GM18867 (cell line): ENCODE measurements at regions not wholly inside any gene's neighbourhood (a gene's known extent, or its start where the extent isn't known, plus 50 kb on each side); places are given as distances from the start of the nearest gene placed in this dataset.
"Not testable (repeated sequence)": the region's sequence is repeated elsewhere in the genome, so short reads cannot be mapped to it uniquely, and the experiment has no call there.

ENCODE experiments used
- ATAC-seq: cut with Tn5 transposase; IDR thresholded peaks from one replicate; pipeline ENCODE4 v1.9.1; 2021; ENCODE audit warnings: mild to moderate bottlenecking, moderate library complexity; ENCODE audit not compliant: unreplicated experiment

DNA sequence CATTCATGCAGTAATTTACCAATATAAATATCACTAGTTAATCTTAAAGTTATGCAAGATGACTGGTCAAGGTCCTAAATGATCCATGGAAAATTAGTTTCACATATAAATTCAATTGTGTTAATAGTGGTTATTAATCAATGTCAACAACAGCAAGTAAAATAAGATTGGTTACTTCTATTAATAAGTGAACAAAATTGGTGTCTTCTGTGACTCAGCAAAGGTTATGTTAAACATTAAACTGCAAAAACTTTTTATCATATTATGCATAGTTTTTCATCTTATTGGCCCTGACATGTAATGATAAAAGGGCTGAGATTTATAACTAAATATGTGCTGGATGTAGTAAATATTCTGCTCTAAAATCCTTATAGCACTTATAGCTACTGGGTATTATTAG lies 359.0 kb upstream of the UBE2E3 start:
- ATAC-seq, result no peak

DNA sequence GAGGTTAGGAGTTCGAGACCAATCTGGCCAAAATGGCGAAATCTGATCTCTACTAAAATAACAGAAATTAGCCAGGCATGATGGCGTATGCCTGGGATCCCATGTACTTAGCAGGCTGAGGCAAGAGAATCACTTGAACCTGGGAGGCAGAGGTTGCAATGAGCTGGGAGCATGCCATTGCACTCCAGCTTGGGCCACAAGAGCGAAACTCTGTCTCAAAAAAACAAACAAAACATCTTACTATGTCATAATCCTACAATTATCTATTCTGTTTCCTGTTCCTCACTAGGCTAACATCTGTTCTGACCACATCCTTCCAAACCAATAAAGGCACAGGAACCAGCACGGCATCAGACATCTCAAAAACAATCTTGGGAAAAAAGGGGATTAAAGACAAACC lies 361.8 kb upstream of the UBE2E3 start:
- no peak for ATAC-seq

DNA sequence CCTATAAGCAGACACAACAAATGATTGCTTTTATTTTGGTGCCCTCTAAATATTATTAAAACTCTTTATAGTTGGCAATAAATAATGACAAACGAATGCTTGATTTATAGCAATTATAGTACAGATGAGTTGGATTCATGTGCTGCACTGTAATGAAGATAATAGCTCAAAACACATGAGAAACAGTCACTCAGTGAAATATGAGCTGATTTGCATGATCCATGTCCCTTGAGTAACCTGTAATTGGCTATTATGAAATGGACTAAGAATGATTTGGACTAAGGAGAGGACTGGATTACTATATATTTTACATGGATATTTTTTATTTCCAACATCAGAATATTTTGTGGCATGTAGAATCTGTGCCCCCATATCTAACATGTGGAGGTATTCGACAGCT lies 365.6 kb upstream of the UBE2E3 start:
- ATAC-seq, result no peak

DNA sequence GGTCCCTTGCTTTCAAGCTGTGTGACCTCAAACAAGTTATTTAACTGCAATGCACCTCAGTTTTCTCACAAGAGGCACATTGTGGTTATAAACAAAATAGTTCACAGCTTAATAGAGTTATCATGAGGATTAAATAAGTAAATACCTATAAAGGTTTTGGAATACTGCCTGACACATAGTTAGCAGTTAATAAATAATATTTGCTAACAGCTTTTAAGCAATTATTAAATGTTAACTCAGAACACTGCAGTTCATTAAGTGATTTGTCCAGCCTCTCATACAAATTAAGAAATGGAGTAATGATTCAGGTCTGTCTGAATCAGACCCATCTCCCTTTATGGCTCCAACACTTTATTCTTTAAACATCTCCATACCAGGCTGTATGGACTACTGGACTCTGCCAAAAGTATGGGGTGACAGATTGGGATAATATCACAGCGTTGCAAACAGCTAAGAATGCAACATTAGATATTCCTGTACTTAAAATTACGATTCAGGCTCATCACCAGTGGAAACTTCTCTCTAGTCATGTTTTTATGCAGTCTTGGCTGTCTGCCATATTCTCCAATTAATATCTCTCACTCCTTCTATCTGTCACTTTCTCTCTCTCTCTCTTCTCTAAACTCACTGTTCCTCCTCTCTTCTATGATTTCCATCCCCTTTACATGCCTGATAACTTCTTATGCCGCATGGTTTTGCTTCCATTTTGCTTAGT lies 370.6 kb upstream of the UBE2E3 start:
- no peak for ATAC-seq

DNA sequence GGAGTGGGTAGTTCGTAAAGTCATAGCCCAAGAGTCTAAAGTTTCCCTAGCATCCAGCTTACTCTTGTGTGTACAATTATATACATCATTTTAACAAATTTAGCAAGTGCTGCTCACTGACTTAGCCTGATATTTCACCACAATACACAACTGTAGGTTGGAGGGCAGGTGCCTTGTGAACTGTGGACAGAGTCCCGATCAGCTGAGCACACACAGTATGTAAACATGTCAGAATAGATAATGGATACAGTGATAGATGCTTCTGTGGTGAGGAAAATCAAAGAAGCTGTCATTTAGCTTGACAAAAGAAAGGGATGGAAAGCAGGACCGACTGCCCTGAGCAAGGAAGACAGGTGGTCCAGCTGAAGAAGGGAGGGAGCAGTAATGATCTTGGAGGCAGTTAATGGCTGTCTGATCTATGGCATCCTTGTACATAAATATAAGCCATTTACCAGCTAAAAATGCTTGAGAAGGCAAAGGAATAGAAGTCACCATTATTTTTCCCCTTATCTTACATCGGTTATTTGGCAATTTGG lies 372.8 kb upstream of the UBE2E3 start:
- no peak for ATAC-seq

DNA sequence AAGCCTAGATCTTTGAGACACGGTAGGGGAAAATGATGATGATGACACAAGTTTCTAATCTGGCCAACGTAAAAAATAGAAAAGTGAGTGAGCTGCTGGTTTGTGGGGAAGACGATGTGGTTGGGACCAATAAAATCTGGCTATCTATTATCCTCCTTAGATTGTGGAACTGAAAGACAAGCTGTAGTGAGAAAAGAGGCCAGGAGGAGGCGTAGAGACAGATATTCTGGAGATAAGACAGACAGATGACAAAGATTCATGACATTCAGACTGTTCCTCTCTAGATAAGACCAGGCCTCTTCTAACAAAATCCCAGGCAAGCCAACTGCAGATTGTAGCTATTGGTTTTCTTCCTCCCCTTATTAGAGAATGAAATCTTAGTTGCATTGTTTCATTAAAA lies 376.3 kb upstream of the UBE2E3 start:
- ATAC-seq, result peak; percentile 89

DNA sequence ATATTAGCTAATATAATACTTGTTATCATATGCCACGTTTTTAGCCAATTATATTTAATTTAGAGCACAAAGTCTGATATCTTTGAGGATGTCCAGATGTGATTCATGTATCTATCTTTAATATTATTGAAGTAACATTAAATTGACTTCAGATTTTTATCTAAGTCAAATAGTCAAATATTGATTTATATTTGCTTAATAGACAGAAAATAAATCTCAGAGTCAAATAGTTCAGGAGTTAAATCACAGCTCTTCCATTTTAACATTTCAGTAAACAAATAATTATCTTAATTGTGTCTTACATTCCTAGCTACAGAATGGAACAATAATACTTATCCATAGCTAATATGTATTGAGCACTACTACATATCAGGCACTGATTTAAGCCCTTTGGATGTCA lies 379.4 kb upstream of the UBE2E3 start:
- no peak for ATAC-seq

DNA sequence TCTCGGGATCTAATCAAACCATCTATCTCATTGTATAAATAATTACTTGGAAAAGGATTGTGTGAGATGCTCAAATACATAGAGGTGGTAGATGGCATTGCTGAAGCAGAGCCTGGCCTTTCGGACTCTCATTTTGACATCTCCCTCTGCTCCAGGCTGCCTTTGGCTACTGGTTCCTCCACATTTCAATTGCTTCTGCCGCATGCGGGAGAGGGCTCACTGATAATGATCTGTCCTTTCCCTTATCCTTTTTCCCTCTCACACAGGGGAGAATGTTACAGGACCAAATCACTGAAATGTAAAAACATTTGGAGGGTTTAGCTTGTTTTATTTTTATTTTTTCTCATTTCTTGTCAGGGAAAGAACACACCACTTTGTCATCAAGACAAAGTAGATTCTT lies 380.6 kb upstream of the UBE2E3 start:
- ATAC-seq, result no peak

DNA sequence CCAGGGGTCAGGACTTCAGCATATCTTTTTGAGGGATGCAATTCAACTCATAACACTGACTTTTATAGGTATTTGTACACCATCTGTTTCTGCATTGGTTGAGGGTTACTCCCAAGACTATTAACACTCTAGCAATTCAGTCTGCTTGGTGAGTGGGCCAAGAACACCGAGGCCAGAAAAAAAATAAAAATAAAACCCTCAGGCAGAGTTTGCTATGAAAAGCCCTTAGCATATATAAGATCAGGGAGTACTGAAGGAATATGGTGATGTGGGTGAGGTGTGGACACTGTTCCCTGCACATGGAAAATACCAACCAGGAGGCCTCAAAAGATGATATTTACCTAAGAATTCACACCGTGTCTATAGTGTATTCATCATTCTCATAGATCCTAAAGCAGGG lies 383.2 kb upstream of the UBE2E3 start:
- no peak for ATAC-seq

DNA sequence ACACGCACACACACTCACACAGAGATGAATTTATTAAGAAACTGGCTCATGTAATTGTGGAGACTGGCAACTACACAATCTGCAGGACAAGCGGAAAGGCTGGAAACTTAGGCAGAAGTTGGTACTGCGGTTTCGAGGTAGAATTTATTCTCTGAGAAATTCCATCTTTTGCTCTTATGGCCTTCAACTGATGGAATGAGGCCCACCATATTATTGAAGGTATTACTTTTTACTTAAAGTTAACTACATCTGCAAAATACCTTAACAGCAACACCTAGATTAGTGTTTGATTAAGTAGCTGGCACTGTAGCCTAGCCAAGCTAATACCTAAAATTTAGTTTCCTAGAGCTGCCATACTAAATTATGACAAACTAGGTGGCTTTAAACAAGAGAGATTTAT lies 384.0 kb upstream of the UBE2E3 start:
- ATAC-seq, result no peak

DNA sequence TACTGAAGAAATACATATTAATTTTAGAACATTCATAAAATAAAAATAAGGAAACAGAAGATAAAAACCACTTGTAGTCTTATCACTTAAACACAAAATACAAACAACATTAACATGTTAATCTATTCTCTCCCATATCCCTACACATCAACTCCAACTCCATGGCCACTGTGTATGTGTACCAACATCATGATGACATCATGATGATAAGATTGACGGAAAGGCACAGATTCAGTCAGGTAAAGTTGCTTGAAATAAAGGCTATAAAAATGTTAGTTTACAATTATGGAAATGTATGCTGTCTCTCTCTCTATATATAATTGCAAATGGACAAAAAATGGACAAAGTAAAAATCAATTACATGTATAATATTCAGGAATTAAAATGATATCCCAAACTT lies 388.5 kb upstream of the UBE2E3 start:
- ATAC-seq, result no peak

DNA sequence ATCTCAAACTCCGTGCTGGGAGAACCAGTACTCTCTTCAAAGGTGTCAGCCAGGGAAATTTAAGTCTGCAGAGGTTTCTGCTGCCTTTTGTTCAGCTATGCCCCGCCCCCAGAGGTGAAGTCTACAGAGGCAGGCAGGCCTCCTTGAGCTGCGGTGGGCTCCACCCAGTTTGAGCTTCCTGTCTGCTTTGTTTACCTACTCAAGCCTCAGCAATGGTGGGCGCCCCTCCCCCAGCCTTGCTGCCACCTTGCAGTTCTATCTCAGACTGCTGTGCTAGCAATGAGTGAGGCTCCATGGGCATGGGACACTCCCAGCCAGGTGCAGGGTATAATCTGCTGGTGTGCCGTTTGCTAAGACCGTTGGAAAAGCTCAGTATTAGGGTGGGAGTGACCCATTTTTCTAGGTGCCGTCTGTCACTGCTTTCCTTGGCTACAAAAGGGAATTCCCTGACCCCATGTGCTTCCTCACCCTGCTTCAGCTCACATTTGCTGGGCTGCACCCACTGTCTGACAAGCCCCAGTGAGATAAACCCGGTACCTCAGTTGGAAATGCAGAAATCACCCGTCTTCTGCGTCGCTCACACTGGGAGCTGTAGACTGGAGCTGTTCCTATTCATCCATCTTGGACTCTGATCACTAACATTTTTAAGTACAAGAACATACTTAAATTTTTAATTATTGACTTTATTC lies 389.2 kb upstream of the UBE2E3 start:
- not testable (repeated sequence) for ATAC-seq

DNA sequence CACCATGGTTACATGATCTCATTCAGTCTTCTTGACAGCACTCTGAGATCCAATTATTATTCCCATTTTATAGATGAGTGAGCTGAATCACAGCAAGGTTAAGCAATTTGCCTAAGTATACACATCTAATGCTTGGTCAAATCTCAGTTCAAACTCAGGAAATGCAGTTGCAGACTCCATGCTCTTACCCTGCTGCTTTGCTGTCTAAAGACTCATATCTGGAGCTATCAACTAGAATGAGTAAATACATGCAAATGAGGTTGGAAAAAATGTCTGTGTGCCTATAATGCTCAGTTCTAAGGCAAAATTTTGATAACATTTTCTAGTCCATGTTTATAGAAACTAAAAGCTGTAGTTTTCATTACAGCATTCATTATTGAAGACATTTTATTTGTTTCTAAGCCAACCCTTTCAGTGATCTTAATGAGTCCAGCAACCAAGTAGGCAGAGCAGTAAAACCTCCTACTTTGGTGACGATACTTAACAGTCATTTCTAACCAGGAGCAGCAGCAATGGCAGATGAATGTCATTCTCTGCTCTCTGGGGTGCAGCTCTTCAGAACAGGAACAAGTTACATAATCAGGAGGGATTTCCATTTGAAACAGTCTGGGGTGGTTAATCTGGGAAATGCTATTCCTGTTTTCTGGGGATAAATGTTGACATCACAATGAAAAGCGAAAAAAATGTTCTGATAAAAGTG lies 396.8 kb upstream of the UBE2E3 start:
- no peak for ATAC-seq

DNA sequence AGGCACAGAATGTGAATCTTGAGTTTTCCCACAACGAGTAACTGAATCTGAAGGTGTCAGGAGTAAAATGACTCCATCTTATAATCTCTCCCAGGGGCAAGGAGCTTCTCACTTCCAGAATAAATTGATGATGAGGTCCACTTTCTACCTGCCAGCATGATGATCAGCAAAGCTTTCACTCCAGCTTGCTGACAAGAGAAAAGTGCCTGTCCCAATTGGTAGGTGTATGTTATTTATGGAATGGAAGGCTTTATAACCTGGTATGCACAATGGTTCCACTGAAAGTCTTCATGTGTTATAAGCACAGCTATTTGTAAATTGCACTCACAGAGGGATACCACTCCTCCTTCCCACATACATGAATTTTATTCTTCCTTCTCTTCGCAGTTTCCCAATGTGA lies 401.0 kb upstream of the UBE2E3 start:
- no peak for ATAC-seq

DNA sequence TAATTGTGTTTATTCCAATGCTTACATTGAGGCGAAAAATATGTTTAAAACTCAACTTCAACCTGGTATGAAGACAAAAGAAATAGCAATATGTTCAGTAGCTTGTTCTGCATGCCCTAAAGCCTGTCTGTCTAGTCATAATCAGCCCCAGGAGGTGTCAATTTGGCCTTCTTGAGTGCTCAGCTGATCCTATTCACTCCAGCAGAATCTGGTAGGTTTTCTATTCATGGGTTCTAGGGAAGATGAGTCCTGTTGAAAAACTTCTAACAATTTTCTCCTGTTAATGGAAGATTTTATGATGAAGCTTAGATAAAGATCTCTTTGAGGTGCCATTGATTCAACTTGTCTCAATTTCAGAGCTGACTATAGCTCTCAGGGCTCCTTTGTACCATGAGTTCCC lies 402.0 kb upstream of the UBE2E3 start:
- ATAC-seq, result no peak

DNA sequence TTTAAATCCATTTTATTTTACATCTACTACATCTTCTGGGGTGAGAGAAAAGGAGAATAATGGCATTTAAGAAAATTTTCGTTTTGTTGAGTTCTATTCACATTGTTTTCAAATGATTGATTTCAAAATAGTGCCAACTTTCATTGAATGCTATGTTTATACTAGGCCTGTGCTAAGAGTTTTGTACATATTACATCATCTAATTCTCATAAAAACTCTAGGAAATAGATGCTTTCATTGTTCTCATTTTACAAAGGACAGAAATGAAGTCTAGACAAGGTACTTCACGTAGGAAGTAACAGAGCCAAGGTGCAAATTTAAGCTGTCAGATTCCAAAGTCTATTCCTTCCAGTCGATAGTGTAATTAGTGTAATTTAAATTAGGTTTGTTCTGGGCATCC lies 402.8 kb upstream of the UBE2E3 start:
- no peak for ATAC-seq

DNA sequence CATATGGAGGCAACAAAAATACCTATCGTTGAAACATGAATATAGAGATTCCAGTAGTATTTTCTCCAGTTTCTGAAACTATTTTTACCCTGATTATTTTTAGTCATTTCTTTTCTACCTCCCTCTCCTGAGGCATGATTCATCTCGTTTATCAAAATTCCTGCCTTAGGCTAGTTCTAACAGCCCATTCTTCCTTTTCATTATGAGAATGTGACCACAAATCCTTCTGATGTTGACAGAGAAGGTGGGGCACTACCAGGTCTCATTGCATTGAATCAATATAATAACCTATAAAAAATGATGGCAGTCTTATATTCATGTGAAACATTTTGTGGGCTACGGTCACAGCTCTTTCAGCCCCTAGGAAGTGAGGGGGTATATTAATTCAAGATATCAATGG lies 406.5 kb upstream of the UBE2E3 start:
- ATAC-seq, result no peak

DNA sequence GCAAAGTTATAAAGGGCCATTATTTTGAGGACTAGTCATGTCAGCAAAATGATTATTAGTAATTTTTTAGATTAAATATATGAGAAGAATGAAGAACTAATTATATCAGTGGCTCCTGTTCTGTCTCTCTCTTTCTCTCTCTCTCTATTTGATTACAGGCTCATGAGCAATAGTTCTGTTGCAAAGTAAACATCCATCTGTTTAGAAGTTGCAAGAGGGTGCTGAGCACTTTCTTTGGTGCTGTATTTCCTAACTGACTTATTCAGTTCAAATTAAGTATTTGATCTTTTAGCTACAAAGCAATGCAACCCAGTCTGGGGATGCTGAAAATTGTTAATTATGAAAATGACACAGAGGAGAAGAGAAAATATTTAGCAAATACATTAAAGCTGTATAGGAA lies 408.1 kb upstream of the UBE2E3 start:
- ATAC-seq, result no peak

DNA sequence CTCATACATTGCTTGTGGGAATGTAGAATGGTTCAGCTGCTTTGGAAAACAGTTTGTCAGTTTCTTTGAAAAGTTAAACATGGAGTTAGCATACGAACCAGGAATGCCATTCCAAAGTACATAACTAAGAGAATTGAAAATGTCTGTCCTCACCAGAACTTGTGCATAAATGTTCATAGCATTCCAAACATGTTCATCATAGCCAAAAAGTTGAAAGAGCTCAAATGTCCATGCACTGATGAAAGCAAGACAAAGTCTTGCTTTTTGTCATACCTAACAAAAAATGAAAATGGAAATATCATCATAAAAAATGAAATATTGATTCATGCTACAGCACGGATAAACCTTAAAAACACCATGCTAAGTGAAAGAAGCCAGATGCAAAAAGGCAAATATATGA lies 408.8 kb upstream of the UBE2E3 start:
- no peak for ATAC-seq

DNA sequence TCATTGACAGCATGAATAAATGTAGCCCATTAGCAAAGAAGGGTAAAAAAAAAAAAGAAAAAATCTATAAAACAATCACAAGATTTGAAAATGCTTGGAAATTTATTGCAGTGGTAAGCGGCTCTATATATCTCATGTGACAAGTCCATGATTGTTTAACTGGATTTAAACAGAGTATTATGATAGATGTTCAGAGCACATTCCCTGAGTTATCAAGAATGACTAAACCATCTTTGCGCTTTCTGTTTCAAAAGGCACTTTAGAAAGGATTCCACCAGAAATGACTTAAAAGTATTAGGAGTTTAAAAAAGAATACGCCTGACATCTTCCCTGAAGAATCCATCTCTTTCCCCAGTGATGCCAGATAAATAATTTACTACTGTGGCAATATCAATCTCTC lies 409.5 kb upstream of the UBE2E3 start:
- ATAC-seq, result no peak

DNA sequence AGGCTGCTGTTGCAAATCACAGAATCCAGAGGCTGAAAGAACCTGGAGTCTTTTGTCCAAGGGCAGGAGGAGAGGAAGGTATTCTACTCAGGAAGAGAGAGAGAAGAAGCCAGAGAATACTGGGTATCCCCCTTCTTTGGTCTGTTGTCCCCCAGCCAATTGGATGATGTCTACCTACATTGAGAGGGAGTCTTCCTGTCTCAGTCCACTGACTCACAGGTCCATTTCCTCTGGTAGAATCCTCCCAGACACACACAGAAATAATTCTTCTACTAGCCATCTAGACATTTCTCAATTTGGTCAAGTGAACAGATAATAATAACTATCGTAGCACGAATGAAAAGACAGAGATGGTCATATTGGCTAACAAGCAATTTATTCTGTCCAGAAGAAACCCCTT lies 416.4 kb upstream of the UBE2E3 start:
- no peak for ATAC-seq

DNA sequence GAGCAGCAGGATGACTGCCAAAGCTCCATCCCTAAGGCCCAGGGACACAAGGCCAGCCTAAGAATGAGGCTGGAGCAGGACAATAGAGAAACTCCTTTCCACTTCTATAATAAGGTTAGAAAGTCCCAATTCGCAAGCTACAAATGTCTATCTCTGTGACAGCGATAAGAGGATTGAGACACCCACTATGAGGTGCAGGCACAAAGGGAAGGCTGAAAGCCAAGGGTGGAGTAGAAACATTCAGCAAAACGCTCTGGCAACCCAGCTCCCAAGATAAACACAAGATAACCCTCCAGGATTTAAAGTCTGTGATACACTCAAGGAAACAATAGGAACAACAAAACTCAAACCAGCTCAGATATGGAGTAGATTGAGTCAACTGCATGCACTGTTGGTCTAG lies 418.0 kb upstream of the UBE2E3 start:
- ATAC-seq, result no peak
